ENCODE measurements at regions not wholly inside any gene's neighbourhood (a gene's known extent, or its start where the extent isn't known, plus 50 kb on each side); places are given as distances from the start of the nearest gene placed in this dataset.

GRCh38 chr2:217339753-217340152 is 479.9 kb upstream of the TNP1 start:
- no peak for TF ChIP-seq CTCF (IDR thresholded peaks at IDR 0.05)
- Histone ChIP-seq H3K27ac (no peak overlapping the region), H3K4me3 (no peak overlapping the region)
- DNase-seq (ENCODE audit: low spot score): no peak

- Histone ChIP-seq H3K4me3 (no peak overlapping the region), H3K27ac (no peak overlapping the region)
- DNase-seq (ENCODE audit: low spot score): no peak
- no peak for TF ChIP-seq CTCF (IDR thresholded peaks at IDR 0.05)
Observed at GRCh38 chr2:217338306-217338916, 478.5 kb upstream of the TNP1 start.

- DNase-seq (ENCODE audit: low spot score): no peak
- Histone ChIP-seq H3K27ac (no peak overlapping the region), H3K4me3 (no peak overlapping the region)
- no peak for TF ChIP-seq CTCF (IDR thresholded peaks at IDR 0.05)
Observed at GRCh38 chr2:217337771-217338170, 477.9 kb upstream of the TNP1 start.

- no peak for DNase-seq (ENCODE audit: low spot score)
- Histone ChIP-seq H3K4me3 (no peak overlapping the region), H3K27ac (no peak overlapping the region)
- no peak for TF ChIP-seq CTCF (IDR thresholded peaks at IDR 0.05)
Observed at GRCh38 chr2:217336694-217337093, 476.8 kb upstream of the TNP1 start.

GRCh38 chr2:217335341-217335966 is 475.6 kb upstream of the TNP1 start:
- Histone ChIP-seq H3K4me3 (no peak overlapping the region), H3K27ac (no peak overlapping the region)
- TF ChIP-seq CTCF (IDR thresholded peaks at IDR 0.05): no peak
- DNase-seq (ENCODE audit: low spot score): no peak

- no peak for TF ChIP-seq CTCF (IDR thresholded peaks at IDR 0.05)
Observed at GRCh38 chr2:217334561-217334960, 474.7 kb upstream of the TNP1 start.

GRCh38 chr2:217332866-217333265 is 473.0 kb upstream of the TNP1 start:
- Histone ChIP-seq H3K27ac (no peak overlapping the region), H3K4me3 (no peak overlapping the region)
- TF ChIP-seq CTCF (IDR thresholded peaks at IDR 0.05): no peak
- DNase-seq (ENCODE audit: low spot score): no peak

More at GRCh38 chr2:217334561-217334960, 474.7 kb upstream of the TNP1 start:
- Histone ChIP-seq H3K27ac (no peak overlapping the region), H3K4me3 (no peak overlapping the region)
- no peak for DNase-seq (ENCODE audit: low spot score)

Measured in coronary artery (tissue), 2 donors.